WTC11 (cell line): ENCODE measurements at regions not wholly inside any gene's neighbourhood (a gene's known extent, or its start where the extent isn't known, plus 50 kb on each side); places are given as distances from the start of the nearest gene placed in this dataset.

Source experiments
- ATAC-seq: fragments of 200-7000 bp; cut with Tn5 transposase; 2 replicates; pipeline ENCODE4 v1.10.0; 2021; ENCODE audit warnings: mild to moderate bottlenecking, moderate library complexity
- CTCF ChIA-PET: fragments of 300-600 bp; sonication (Branson Sonifier 250); formaldehyde crosslinking; loops from one replicate; lab custom pipeline; 2021; ENCODE audit warnings: antibody characterized with exemption; lab: Charles Lee
- POLR2A ChIA-PET: fragments of 350-600 bp; sonication (Branson Sonifier 250); formaldehyde crosslinking; loops from one replicate; lab custom pipeline; 2021; ENCODE audit warnings: antibody characterized with exemption; lab: Charles Lee
- DNase-seq: peaks from one replicate; pipeline ENCODE4 v3.0.0; 2021; ENCODE audit warnings: low spot score
- H3K27ac Mint-ChIP-seq: 2 replicates; pipeline ENCODE4 v1.8.0; 2021; ENCODE audit warnings: mixed read lengths
- H3K27me3 Mint-ChIP-seq: 2 replicates; pipeline ENCODE4 v1.8.0; 2021; ENCODE audit warnings: low read depth, mild to moderate bottlenecking, moderate library complexity, mixed read lengths
- H3K36me3 Mint-ChIP-seq: 2 replicates; pipeline ENCODE4 v1.8.0; 2021; ENCODE audit warnings: mixed read lengths
- H3K4me1 Mint-ChIP-seq: 2 replicates; pipeline ENCODE4 v1.8.0; 2022; ENCODE audit warnings: mixed read lengths
- H3K4me3 Mint-ChIP-seq: 2 replicates; pipeline ENCODE4 v1.8.0; 2021; ENCODE audit warnings: mild to moderate bottlenecking, moderate library complexity, mixed read lengths
- H3K9me3 Mint-ChIP-seq: 2 replicates; pipeline ENCODE4 v1.8.0; 2021; ENCODE audit warnings: mixed read lengths
- ATF1 ChIP-seq: sonication (generic); formaldehyde crosslinking; IDR thresholded peaks from 2 replicates; pipeline ENCODE4 v1.8.1; 2023; ENCODE audit warnings: mild to moderate bottlenecking, moderate library complexity, missing genetic modification reagents
- E2F4 ChIP-seq: sonication (generic); formaldehyde crosslinking; IDR thresholded peaks from 2 replicates; pipeline ENCODE4 v1.8.1; 2022; ENCODE audit warnings: low read depth, mild to moderate bottlenecking, moderate library complexity, missing genetic modification reagents, borderline replicate concordance
- ETV6 ChIP-seq: sonication (generic); formaldehyde crosslinking; IDR thresholded peaks from 2 replicates; pipeline ENCODE4 v1.8.1; 2022; ENCODE audit warnings: mild to moderate bottlenecking, missing genetic modification reagents
- FOXJ3 ChIP-seq: sonication (generic); formaldehyde crosslinking; IDR thresholded peaks from 2 replicates; pipeline ENCODE4 v1.9.0; 2021; ENCODE audit warnings: missing genetic modification reagents, mild to moderate bottlenecking, borderline replicate concordance
- GTF2I ChIP-seq: fragments of 250-450 bp; sonication (Bioruptor Pico); conservative IDR thresholded peaks from 2 replicates; pipeline ENCODE4 v1.4.0; 2021; ENCODE audit warnings: mild to moderate bottlenecking
- HMGA2 ChIP-seq: fragments of 250-450 bp; sonication (Bioruptor Pico); IDR thresholded peaks from 2 replicates; pipeline ENCODE4 v1.4.0; 2021; ENCODE audit warnings: mild to moderate bottlenecking, moderate library complexity
- JUN ChIP-seq: sonication (generic); formaldehyde crosslinking; IDR thresholded peaks from 2 replicates; pipeline ENCODE4 v1.8.0; 2023; ENCODE audit warnings: mild to moderate bottlenecking, missing genetic modification reagents
- NFATC4 ChIP-seq: fragments of 250-450 bp; sonication (Bioruptor Pico); IDR thresholded peaks from 2 replicates; pipeline ENCODE4 v1.9.0; 2021; ENCODE audit warnings: mild to moderate bottlenecking
- OVOL2 ChIP-seq: fragments of 250-450 bp; sonication (Bioruptor Pico); IDR thresholded peaks from 2 replicates; pipeline ENCODE4 v1.9.0; 2021; ENCODE audit warnings: mild to moderate bottlenecking, borderline replicate concordance
- RORB ChIP-seq: fragments of 250-450 bp; sonication (Bioruptor Pico); IDR thresholded peaks from 2 replicates; pipeline ENCODE4 v1.9.0; 2021; ENCODE audit warnings: mild to moderate bottlenecking
- TEAD4 ChIP-seq: sonication (generic); formaldehyde crosslinking; IDR thresholded peaks from 2 replicates; pipeline ENCODE4 v1.8.0; 2022; ENCODE audit warnings: mild to moderate bottlenecking, missing genetic modification reagents
- ZMAT4 ChIP-seq: fragments of 250-450 bp; sonication (Bioruptor Pico); IDR thresholded peaks from 2 replicates; pipeline ENCODE4 v1.9.0; 2021; ENCODE audit warnings: mild to moderate bottlenecking
- ZNF121 ChIP-seq: sonication (generic); formaldehyde crosslinking; IDR thresholded peaks from 2 replicates; pipeline ENCODE4 v1.8.0; 2023; ENCODE audit warnings: missing genetic modification reagents
- ZNF232 ChIP-seq: sonication (generic); formaldehyde crosslinking; IDR thresholded peaks from 2 replicates; pipeline ENCODE4 v1.8.0; 2022; ENCODE audit warnings: mild to moderate bottlenecking, missing genetic modification reagents
- TF ChIP-seq, protein P1 (sequence below): sonication (generic); formaldehyde crosslinking; IDR thresholded peaks from 2 replicates; pipeline ENCODE4 v1.8.0; 2022; ENCODE audit warnings: mild to moderate bottlenecking, missing genetic modification reagents
- TF ChIP-seq, protein P2 (sequence below): sonication (generic); formaldehyde crosslinking; IDR thresholded peaks from 2 replicates; pipeline ENCODE4 v1.8.1; 2023; ENCODE audit warnings: mild to moderate bottlenecking, moderate library complexity, missing genetic modification reagents
- TF ChIP-seq, protein P3 (sequence below): sonication (generic); formaldehyde crosslinking; IDR thresholded peaks from 2 replicates; pipeline ENCODE4 v1.8.0; 2022; ENCODE audit warnings: mild to moderate bottlenecking, missing genetic modification reagents
- TF ChIP-seq, protein P4 (sequence below): sonication (generic); formaldehyde crosslinking; conservative IDR thresholded peaks from 2 replicates; pipeline ENCODE4 v1.8.1; 2023; ENCODE audit warnings: mild to moderate bottlenecking, low read depth, missing genetic modification reagents, moderate library complexity
- TF ChIP-seq, protein P5 (sequence below): sonication (generic); formaldehyde crosslinking; IDR thresholded peaks from 2 replicates; pipeline ENCODE4 v1.8.0; 2023; ENCODE audit warnings: missing genetic modification reagents
- TF ChIP-seq, protein P6 (sequence below): sonication (generic); formaldehyde crosslinking; IDR thresholded peaks from 2 replicates; pipeline ENCODE4 v1.8.1; 2023; ENCODE audit warnings: mild to moderate bottlenecking, missing genetic modification reagents

GRCh38 chr4:85228264-85228663 lies 246.7 kb upstream of the ARHGAP24 start:
- DNase-seq = no peak
- no peaks in the 10 kb centered on the region; the same call in 1 of the 2 replicates for H3K27me3 Mint-ChIP-seq
- H3K9me3 Mint-ChIP-seq = peaks cover 28% of the 10 kb centered on the region
- peaks cover 3% of the 10 kb centered on the region; the same call in 1 of the 2 replicates for H3K4me1 Mint-ChIP-seq
- ChIA-PET POLR2A (no interaction called here), CTCF (interaction anchor here (0.8 kb wide), 2 partner anchors 87 to 141 kb away, joined by 3 read pairs; no protein-coding TSS in a partner anchor)
- TF ChIP-seq JUN (CRISPR knock-in tag) = no peak
- TF ChIP-seq ETV6 (CRISPR knock-in tag) = no peak
- TF ChIP-seq OVOL2 = no peak
- no peak for TF ChIP-seq FOXJ3
- no peak for TF ChIP-seq ZNF232 (CRISPR knock-in tag)
- TF ChIP-seq, protein P1, sequence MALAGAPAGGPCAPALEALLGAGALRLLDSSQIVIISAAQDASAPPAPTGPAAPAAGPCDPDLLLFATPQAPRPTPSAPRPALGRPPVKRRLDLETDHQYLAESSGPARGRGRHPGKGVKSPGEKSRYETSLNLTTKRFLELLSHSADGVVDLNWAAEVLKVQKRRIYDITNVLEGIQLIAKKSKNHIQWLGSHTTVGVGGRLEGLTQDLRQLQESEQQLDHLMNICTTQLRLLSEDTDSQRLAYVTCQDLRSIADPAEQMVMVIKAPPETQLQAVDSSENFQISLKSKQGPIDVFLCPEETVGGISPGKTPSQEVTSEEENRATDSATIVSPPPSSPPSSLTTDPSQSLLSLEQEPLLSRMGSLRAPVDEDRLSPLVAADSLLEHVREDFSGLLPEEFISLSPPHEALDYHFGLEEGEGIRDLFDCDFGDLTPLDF (CRISPR knock-in tag) = no peak
- TF ChIP-seq, all 79 proteins: peak for 0
- ATAC-seq = peak; percentile 55
- no peak overlapping the region for H3K27ac Mint-ChIP-seq
- no peak overlapping the region for H3K4me3 Mint-ChIP-seq
- peaks cover 10% of the 10 kb centered on the region; the same call in 1 of the 2 replicates for H3K36me3 Mint-ChIP-seq

GRCh38 chr4:85233516-85233915 lies 241.4 kb upstream of the ARHGAP24 start:
- ChIA-PET CTCF (no interaction called here), POLR2A (no interaction called here)
- Mint-ChIP-seq H3K27ac (no peak overlapping the region), H3K27me3 (no peaks in the 10 kb centered on the region; the same call in 1 of the 2 replicates), H3K36me3 (no peaks in the 10 kb centered on the region), H3K9me3 (no peaks in the 10 kb centered on the region), H3K4me1 (no peaks in the 10 kb centered on the region), H3K4me3 (no peak overlapping the region)
- no peak for DNase-seq
- TF ChIP-seq ZMAT4 (CRISPR knock-in tag) (no peak), TEAD4 (no peak), ZNF121 (CRISPR knock-in tag) (no peak), ETV6 (CRISPR knock-in tag) (no peak), ATF1 (CRISPR knock-in tag) (no peak), E2F4 (CRISPR knock-in tag) (no peak)
- TF ChIP-seq, protein P2, sequence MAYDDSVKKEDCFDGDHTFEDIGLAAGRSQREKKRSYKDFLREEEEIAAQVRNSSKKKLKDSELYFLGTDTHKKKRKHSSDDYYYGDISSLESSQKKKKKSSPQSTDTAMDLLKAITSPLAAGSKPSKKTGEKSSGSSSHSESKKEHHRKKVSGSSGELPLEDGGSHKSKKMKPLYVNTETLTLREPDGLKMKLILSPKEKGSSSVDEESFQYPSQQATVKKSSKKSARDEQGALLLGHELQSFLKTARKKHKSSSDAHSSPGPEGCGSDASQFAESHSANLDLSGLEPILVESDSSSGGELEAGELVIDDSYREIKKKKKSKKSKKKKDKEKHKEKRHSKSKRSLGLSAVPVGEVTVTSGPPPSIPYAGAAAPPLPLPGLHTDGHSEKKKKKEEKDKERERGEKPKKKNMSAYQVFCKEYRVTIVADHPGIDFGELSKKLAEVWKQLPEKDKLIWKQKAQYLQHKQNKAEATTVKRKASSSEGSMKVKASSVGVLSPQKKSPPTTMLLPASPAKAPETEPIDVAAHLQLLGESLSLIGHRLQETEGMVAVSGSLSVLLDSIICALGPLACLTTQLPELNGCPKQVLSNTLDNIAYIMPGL = no peak
- TF ChIP-seq, protein P3, sequence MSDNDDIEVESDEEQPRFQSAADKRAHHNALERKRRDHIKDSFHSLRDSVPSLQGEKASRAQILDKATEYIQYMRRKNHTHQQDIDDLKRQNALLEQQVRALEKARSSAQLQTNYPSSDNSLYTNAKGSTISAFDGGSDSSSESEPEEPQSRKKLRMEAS (CRISPR knock-in tag) = no peak
- no peak for ATAC-seq

GRCh38 chr4:85243857-85244256 lies 231.1 kb upstream of the ARHGAP24 start:
- H3K4me3 Mint-ChIP-seq = no peak overlapping the region
- 0 out of 2 replicates have a peak, but pooled peaks cover 6% of the 10 kb centered on the region for H3K9me3 Mint-ChIP-seq
- ChIA-PET CTCF (interaction anchor here (1.2 kb wide), 1 partner anchor 125 kb away, joined by 3 read pairs; no protein-coding TSS in a partner anchor), POLR2A (no interaction called here)
- H3K36me3 Mint-ChIP-seq = no peaks in the 10 kb centered on the region
- H3K4me1 Mint-ChIP-seq = no peaks in the 10 kb centered on the region
- ATAC-seq (peak; percentile 92), DNase-seq (no peak)
- H3K27ac Mint-ChIP-seq = no peak overlapping the region
- H3K27me3 Mint-ChIP-seq = no peaks in the 10 kb centered on the region; the same call in 1 of the 2 replicates
- TF ChIP-seq GTF2I (CRISPR knock-in tag) (no peak), E2F4 (CRISPR knock-in tag) (no peak), NFATC4 (CRISPR knock-in tag) (no peak), HMGA2 (no peak), RORB (CRISPR knock-in tag) (no peak), ATF1 (CRISPR knock-in tag) (no peak)
- TF ChIP-seq, protein P4, sequence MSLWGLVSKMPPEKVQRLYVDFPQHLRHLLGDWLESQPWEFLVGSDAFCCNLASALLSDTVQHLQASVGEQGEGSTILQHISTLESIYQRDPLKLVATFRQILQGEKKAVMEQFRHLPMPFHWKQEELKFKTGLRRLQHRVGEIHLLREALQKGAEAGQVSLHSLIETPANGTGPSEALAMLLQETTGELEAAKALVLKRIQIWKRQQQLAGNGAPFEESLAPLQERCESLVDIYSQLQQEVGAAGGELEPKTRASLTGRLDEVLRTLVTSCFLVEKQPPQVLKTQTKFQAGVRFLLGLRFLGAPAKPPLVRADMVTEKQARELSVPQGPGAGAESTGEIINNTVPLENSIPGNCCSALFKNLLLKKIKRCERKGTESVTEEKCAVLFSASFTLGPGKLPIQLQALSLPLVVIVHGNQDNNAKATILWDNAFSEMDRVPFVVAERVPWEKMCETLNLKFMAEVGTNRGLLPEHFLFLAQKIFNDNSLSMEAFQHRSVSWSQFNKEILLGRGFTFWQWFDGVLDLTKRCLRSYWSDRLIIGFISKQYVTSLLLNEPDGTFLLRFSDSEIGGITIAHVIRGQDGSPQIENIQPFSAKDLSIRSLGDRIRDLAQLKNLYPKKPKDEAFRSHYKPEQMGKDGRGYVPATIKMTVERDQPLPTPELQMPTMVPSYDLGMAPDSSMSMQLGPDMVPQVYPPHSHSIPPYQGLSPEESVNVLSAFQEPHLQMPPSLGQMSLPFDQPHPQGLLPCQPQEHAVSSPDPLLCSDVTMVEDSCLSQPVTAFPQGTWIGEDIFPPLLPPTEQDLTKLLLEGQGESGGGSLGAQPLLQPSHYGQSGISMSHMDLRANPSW (CRISPR knock-in tag) = no peak
- TF ChIP-seq, protein P5, sequence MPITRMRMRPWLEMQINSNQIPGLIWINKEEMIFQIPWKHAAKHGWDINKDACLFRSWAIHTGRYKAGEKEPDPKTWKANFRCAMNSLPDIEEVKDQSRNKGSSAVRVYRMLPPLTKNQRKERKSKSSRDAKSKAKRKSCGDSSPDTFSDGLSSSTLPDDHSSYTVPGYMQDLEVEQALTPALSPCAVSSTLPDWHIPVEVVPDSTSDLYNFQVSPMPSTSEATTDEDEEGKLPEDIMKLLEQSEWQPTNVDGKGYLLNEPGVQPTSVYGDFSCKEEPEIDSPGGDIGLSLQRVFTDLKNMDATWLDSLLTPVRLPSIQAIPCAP = no peak
- TF ChIP-seq, protein P6, sequence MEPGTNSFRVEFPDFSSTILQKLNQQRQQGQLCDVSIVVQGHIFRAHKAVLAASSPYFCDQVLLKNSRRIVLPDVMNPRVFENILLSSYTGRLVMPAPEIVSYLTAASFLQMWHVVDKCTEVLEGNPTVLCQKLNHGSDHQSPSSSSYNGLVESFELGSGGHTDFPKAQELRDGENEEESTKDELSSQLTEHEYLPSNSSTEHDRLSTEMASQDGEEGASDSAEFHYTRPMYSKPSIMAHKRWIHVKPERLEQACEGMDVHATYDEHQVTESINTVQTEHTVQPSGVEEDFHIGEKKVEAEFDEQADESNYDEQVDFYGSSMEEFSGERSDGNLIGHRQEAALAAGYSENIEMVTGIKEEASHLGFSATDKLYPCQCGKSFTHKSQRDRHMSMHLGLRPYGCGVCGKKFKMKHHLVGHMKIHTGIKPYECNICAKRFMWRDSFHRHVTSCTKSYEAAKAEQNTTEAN (CRISPR knock-in tag) = no peak
